ENCODE measurements at regions not wholly inside any gene's neighbourhood (a gene's known extent, or its start where the extent isn't known, plus 50 kb on each side); places are given as distances from the start of the nearest gene placed in this dataset.
"Not testable (repeated sequence)": the region's sequence is repeated elsewhere in the genome, so short reads cannot be mapped to it uniquely, and the experiment has no call there.

GRCh38 chr3:172579753-172580152 lies 56.5 kb upstream of the TNFSF10 start:
- not testable (repeated sequence) for H3K4me3 ChIP-seq; DNase-seq (ENCODE audit: low spot score)
- H3K27ac ChIP-seq: peak overlapping the region in 1 of 2 donors; percentile 45

- not testable (repeated sequence) for H3K27ac ChIP-seq; DNase-seq (ENCODE audit: low spot score); H3K4me3 ChIP-seq
Observed at GRCh38 chr3:172578714-172579113, 55.5 kb upstream of the TNFSF10 start.

- Histone ChIP-seq H3K27ac (no peak overlapping the region), H3K4me3 (no peak overlapping the region)
- DNase-seq (ENCODE audit: low spot score): no peak
- TF ChIP-seq CTCF (IDR thresholded peaks at IDR 0.05): no peak
Observed at GRCh38 chr3:172577987-172578570, 54.8 kb upstream of the TNFSF10 start.

GRCh38 chr3:172575375-172575774 lies 52.1 kb upstream of the TNFSF10 start:
- Histone ChIP-seq H3K27ac (no peak overlapping the region), H3K4me3 (no peak overlapping the region)
- DNase-seq (ENCODE audit: low spot score): no peak
- TF ChIP-seq CTCF (IDR thresholded peaks at IDR 0.05): no peak

DNA sequence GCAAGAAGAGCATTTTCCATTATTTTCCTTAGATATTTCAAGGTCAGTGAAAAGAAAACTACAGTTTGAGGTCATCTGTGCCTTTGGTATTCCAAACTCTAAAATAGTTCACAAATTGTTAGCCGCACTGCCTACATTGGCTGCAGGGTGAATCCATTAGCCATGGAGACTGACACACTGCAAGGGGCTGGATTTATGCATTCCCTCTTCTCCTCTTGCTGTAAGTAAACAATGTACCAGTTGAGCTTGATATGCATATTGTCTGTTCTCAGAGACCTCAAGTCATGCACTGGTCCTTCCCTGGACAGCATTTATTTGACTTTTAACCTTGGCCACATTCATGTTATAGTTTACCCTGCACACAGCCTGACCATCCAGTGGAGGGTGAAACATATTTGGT lies 50.2 kb upstream of the TNFSF10 start:
- DNase-seq (ENCODE audit: low spot score): no peak
- Histone ChIP-seq H3K4me3 (no peak overlapping the region), H3K27ac (no peak overlapping the region)
- no peak for TF ChIP-seq CTCF (IDR thresholded peaks at IDR 0.05)

Data from coronary artery (tissue), 2 donors.